Endothelial cell of umbilical vein (primary cell): ENCODE measurements at regions not wholly inside any gene's neighbourhood (a gene's known extent, or its start where the extent isn't known, plus 50 kb on each side); places are given as distances from the start of the nearest gene placed in this dataset.

Source experiments
- POLR2A ChIP-seq: IDR thresholded peaks from 2 replicates; pipeline ENCODE4 v1.6.1; 2012; ENCODE audit warnings: low read depth, mild to moderate bottlenecking, control low read depth, low read length
- TF ChIP-seq, protein P1 (sequence below), 2 donors: IDR thresholded peaks; 1 replicate in 1 of 2; 2 replicates in 1 of 2; pipeline ENCODE4 v1.5.1; 2011; ENCODE audit warnings: low read length in 2 of 2, mild to moderate bottlenecking in 2 of 2, moderate library complexity in 2 of 2, control low read depth in 1 of 2, inconsistent platforms in 1 of 2, low read depth in 1 of 2; ENCODE audit not compliant: insufficient read depth in 1 of 2; ENCODE audit errors: extremely low read depth in 1 of 2

DNA sequence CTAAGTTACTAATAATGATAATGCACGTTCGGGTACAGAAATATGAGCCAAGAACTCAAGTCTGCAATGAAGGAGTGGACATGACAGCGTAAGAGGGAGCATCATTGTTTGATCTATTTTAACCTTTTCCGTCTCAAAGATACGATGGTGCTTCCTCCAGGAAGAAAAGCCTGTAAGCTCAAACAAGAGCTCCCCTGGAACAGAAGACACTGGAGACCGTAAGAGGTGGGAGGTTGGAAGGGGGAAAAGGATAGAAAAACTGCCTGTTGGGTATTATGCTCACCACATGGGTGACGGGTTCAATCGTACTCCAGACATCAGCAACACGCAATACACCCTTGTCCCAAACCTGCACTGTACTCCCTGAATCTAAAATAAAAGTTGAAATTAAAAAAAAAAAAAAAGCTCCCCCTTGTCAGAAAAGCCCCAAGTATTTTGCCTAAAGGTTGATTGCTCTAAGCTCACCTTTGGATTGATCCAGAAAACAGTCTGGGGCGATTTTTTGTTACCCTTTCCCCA lies 180.5 kb downstream of the TRIM27 start:
- TF ChIP-seq POLR2A: no peak
- TF ChIP-seq, protein P1, sequence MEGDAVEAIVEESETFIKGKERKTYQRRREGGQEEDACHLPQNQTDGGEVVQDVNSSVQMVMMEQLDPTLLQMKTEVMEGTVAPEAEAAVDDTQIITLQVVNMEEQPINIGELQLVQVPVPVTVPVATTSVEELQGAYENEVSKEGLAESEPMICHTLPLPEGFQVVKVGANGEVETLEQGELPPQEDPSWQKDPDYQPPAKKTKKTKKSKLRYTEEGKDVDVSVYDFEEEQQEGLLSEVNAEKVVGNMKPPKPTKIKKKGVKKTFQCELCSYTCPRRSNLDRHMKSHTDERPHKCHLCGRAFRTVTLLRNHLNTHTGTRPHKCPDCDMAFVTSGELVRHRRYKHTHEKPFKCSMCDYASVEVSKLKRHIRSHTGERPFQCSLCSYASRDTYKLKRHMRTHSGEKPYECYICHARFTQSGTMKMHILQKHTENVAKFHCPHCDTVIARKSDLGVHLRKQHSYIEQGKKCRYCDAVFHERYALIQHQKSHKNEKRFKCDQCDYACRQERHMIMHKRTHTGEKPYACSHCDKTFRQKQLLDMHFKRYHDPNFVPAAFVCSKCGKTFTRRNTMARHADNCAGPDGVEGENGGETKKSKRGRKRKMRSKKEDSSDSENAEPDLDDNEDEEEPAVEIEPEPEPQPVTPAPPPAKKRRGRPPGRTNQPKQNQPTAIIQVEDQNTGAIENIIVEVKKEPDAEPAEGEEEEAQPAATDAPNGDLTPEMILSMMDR (IDR thresholded peaks at IDR 0.05; ENCODE audit: extremely low read depth in 1 of 2, insufficient read depth in 1 of 2, low read depth in 1 of 2, low read length in 2 of 2): no peak
